ENCODE measurements at regions not wholly inside any gene's neighbourhood (a gene's known extent, or its start where the extent isn't known, plus 50 kb on each side); places are given as distances from the start of the nearest gene placed in this dataset.

DNA sequence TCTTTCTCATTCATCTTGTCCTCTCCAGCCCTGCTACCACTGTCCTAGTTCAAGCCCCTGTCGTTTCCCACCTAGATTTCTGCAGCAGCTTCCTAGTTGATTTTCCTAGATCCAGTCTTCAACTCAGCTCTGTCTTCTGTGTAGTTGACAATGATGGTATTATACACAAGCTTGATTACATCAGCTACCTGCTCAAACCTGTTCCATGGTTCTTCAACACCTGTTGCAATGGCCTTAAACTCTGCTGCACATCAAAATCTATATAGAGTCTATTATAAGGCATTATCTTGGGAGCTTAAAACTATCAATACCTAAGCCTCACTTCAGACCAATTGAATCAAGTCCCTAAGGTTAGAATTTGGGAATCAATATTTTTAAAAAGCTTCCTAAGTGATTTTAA is 71.7 kb upstream of the PELI2 start:
- TF ChIP-seq, protein P1, sequence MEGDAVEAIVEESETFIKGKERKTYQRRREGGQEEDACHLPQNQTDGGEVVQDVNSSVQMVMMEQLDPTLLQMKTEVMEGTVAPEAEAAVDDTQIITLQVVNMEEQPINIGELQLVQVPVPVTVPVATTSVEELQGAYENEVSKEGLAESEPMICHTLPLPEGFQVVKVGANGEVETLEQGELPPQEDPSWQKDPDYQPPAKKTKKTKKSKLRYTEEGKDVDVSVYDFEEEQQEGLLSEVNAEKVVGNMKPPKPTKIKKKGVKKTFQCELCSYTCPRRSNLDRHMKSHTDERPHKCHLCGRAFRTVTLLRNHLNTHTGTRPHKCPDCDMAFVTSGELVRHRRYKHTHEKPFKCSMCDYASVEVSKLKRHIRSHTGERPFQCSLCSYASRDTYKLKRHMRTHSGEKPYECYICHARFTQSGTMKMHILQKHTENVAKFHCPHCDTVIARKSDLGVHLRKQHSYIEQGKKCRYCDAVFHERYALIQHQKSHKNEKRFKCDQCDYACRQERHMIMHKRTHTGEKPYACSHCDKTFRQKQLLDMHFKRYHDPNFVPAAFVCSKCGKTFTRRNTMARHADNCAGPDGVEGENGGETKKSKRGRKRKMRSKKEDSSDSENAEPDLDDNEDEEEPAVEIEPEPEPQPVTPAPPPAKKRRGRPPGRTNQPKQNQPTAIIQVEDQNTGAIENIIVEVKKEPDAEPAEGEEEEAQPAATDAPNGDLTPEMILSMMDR (IDR thresholded peaks at IDR 0.05), result no peak
- TF ChIP-seq POLR2A (IDR thresholded peaks at IDR 0.05), result no peak

Measured in uterus (tissue), 2 donors.